ENCODE measurements at regions not wholly inside any gene's neighbourhood (a gene's known extent, or its start where the extent isn't known, plus 50 kb on each side); places are given as distances from the start of the nearest gene placed in this dataset.

GRCh38 chr5:128591598-128592455 lies 53.8 kb upstream of the FBN2 start:
- no peak for DNase-seq

- DNase-seq, result no peak
Measured at GRCh38 chr5:128596071-128596470, 58.0 kb upstream of the FBN2 start.

- no peak for DNase-seq
Measured at GRCh38 chr5:128597156-128597555, 59.1 kb upstream of the FBN2 start.

GRCh38 chr5:128613128-128613527 lies 75.1 kb upstream of the FBN2 start:
- DNase-seq, result no peak

- DNase-seq, result no peak
Measured at GRCh38 chr5:128613766-128614165, 75.7 kb upstream of the FBN2 start.

- no peak for DNase-seq
Measured at GRCh38 chr5:128615578-128615977, 77.5 kb upstream of the FBN2 start.

- no peak for DNase-seq
Measured at GRCh38 chr5:128626536-128627090, 88.6 kb upstream of the FBN2 start.

GRCh38 chr5:128627939-128628338 lies 89.9 kb upstream of the FBN2 start:
- DNase-seq, result no peak

- DNase-seq, result no peak
Measured at GRCh38 chr5:128629157-128629556, 91.1 kb upstream of the FBN2 start.

GRCh38 chr5:128630121-128630520 lies 92.1 kb upstream of the FBN2 start:
- no peak for DNase-seq

- no peak for DNase-seq
Measured at GRCh38 chr5:128631771-128632170, 93.7 kb upstream of the FBN2 start.

GRCh38 chr5:128632264-128632663 lies 94.2 kb upstream of the FBN2 start:
- no peak for DNase-seq

- DNase-seq, result no peak
Measured at GRCh38 chr5:128633901-128634300, 95.9 kb upstream of the FBN2 start.

GRCh38 chr5:128635379-128635778 lies 97.3 kb upstream of the FBN2 start:
- DNase-seq, result no peak

GRCh38 chr5:128636361-128636760 lies 98.3 kb upstream of the FBN2 start:
- DNase-seq, result no peak

GRCh38 chr5:128637031-128637430 lies 99.0 kb upstream of the FBN2 start:
- DNase-seq, result no peak

GRCh38 chr5:128641861-128642260 lies 103.8 kb upstream of the FBN2 start:
- no peak for DNase-seq

- DNase-seq, result no peak
Measured at GRCh38 chr5:128644863-128645262, 106.8 kb upstream of the FBN2 start.

- DNase-seq, result no peak
Measured at GRCh38 chr5:128645581-128645980, 107.5 kb upstream of the FBN2 start.

GRCh38 chr5:128646176-128646575 lies 108.1 kb upstream of the FBN2 start:
- no peak for DNase-seq

- DNase-seq, result no peak
Measured at GRCh38 chr5:128649192-128649591, 111.1 kb upstream of the FBN2 start.

- no peak for DNase-seq
Measured at GRCh38 chr5:128662997-128663396, 125.0 kb upstream of the FBN2 start.

GRCh38 chr5:128665747-128666355 lies 127.8 kb upstream of the FBN2 start:
- no peak for DNase-seq

- DNase-seq, result no peak
Measured at GRCh38 chr5:128667152-128667551, 129.1 kb upstream of the FBN2 start.
